ENCODE measurements at regions not wholly inside any gene's neighbourhood (a gene's known extent, or its start where the extent isn't known, plus 50 kb on each side); places are given as distances from the start of the nearest gene placed in this dataset.
"Not testable (repeated sequence)": the region's sequence is repeated elsewhere in the genome, so short reads cannot be mapped to it uniquely, and the experiment has no call there.

DNA sequence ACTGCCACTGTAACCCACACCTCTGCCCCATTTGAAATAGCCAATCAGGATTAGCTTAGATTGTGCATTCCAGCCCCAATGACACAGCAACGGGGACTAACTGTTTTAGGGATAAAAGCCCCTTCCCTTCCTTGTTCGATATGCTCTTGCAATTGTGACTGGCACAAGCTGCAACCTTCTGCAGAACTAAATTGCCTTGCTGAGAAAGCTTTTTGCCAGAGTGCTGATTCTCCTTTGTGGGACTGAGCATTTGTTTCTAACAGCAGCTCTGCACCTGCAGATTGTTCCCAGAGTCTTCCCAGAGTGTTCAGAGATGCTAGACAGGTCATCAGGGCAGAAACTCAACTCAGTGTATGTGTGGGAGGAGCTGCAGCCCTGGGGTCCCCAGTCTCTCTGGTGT, 115.8 kb downstream of the ZNF675 start:
- Histone ChIP-seq H3K4me1 (no peaks in the 10 kb centered on the region), H3K4me3 (no peak overlapping the region), H3K9me3 (peaks cover 17% of the 10 kb centered on the region; the same call in 2 of the 3 replicates), H3K27ac (no peak overlapping the region), H3K4me2 (no peak overlapping the region)
- 0% methylated on average over 2 of the region's 2 CpGs for WGBS (ENCODE audit: missing lambda C conversion rate)
- ChIA-PET CTCF (no interaction called here), POLR2A (no interaction called here)
- no peak for ATAC-seq
- TF ChIP-seq RNF2 (IDR thresholded peaks at IDR 0.05; ENCODE audit: borderline replicate concordance, low read depth), result no peak
- no peak for TF ChIP-seq HEYL (CRISPR knock-in tag; IDR thresholded peaks at IDR 0.05)
- TF ChIP-seq HES2 (IDR thresholded peaks at IDR 0.05), result no peak
- TF ChIP-seq BHLHE40 (IDR thresholded peaks at IDR 0.05; ENCODE audit: low read depth, low read length), result no peak
- TF ChIP-seq HDAC2 (IDR thresholded peaks at IDR 0.05), result no peak
- TF ChIP-seq SMC3 (IDR thresholded peaks at IDR 0.05), result no peak
- no peak for TF ChIP-seq RARB (CRISPR knock-in tag; IDR thresholded peaks at IDR 0.05)
- no peak for TF ChIP-seq KDM5A (IDR thresholded peaks at IDR 0.05)
- no peak for TF ChIP-seq CBX2 (IDR thresholded peaks at IDR 0.05; ENCODE audit: borderline replicate concordance, low read depth)
- FAIRE-seq, result no peak
- DNase-seq (ENCODE audit: low read depth in 1 of 2, low spot score in 1 of 2), result no peak

DNA sequence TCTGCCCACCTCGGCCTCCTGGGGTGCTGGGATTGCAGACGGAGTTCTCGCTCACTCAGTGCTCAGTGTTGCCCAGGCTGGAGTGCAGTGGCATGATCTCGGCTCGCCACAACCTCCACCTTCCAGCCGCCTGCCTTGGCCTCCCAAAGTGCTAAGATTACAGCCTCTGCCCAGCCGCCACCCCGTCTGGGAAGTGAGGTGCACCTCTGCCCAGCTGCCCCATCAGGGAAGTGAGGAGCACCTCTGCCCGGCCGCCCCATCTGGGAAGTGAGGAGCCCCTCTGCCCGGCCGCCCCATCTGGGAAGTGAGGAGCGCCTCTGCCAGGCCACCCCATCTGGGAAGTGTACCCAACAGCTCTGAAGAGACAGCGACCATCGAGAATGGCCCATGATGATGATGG, 118.9 kb downstream of the ZNF675 start:
- FAIRE-seq; H3K4me3 ChIP-seq; DNase-seq (ENCODE audit: low read depth in 1 of 2, low spot score in 1 of 2); POLR2A ChIA-PET; CTCF ChIA-PET; H3K4me1 ChIP-seq; H3K27ac ChIP-seq; ATAC-seq; H3K4me2 ChIP-seq: not testable (repeated sequence)
- H3K9me3 ChIP-seq, result peaks cover 24% of the 10 kb centered on the region
- 25% methylated on average over 4 of the region's 15 CpGs for WGBS (ENCODE audit: missing lambda C conversion rate)

- CTCF ChIA-PET, result no interaction called here
- no peak for FAIRE-seq
Observed at GRCh38 chr19:23565256-23565655, 121.8 kb downstream of the ZNF675 start.

DNA sequence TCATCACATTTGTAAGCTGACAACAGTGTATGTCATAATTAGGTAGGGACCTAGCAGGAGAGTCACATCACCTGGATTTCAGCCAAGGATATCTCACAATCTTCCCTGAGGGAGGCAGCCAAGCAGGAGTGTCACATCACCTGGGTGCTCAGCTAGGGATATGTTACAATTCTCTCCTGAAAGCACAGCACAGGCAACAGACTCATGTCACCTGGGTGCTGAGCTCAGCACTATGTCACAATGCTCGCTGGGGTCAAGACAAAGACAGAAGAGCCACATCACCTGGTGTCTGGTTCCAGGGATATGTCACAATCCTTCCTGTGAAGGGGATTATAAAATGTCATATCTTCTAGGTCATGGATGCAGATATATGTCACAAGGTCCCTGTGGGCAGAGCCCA, 123.7 kb downstream of the ZNF675 start:
- H3K4me1 ChIP-seq, result no peaks in the 10 kb centered on the region

More at GRCh38 chr19:23565256-23565655, 121.8 kb downstream of the ZNF675 start:
- DNase-seq (ENCODE audit: low read depth in 1 of 2, low spot score in 1 of 2) (no peak), ATAC-seq (no peak)
- Histone ChIP-seq H3K4me1 (no peaks in the 10 kb centered on the region), H3K27ac (no peak overlapping the region), H3K4me2 (no peak overlapping the region), H3K4me3 (no peak overlapping the region), H3K9me3 (peaks cover 29% of the 10 kb centered on the region)
- TF ChIP-seq CBX2 (IDR thresholded peaks at IDR 0.05; ENCODE audit: borderline replicate concordance, low read depth) (no peak), PHF8 (IDR thresholded peaks at IDR 0.05; ENCODE audit: borderline replicate concordance, low read depth) (no peak), POLR2AphosphoS2 (conservative IDR thresholded peaks at IDR 0.05; ENCODE audit: low read length) (no peak)
- POLR2A ChIA-PET, result no interaction called here
- WGBS (ENCODE audit: missing lambda C conversion rate), result 6% methylated on average over 3 of the region's 3 CpGs

GRCh38 chr19:23561341-23561740, 125.7 kb downstream of the ZNF675 start:
- DNase-seq (ENCODE audit: low read depth in 1 of 2, low spot score in 1 of 2) (no peak), FAIRE-seq (no peak), ATAC-seq (no peak)
- H3K4me2 ChIP-seq, result no peak overlapping the region
- POLR2A ChIA-PET, result no interaction called here
- H3K4me3 ChIP-seq, result no peak overlapping the region
- CTCF ChIA-PET, result no interaction called here
- H3K27ac ChIP-seq, result no peak overlapping the region
- WGBS (ENCODE audit: missing lambda C conversion rate), result 21% methylated on average over 2 of the region's 2 CpGs
- H3K4me1 ChIP-seq, result no peaks in the 10 kb centered on the region
- TF ChIP-seq CHD4 (IDR thresholded peaks at IDR 0.05; ENCODE audit: borderline replicate concordance) (no peak), PHF8 (IDR thresholded peaks at IDR 0.05; ENCODE audit: borderline replicate concordance, low read depth) (no peak), ATOH8 (CRISPR knock-in tag; IDR thresholded peaks at IDR 0.05; ENCODE audit: low read depth) (no peak), FOSB (CRISPR knock-in tag; IDR thresholded peaks at IDR 0.05) (no peak), RARB (CRISPR knock-in tag; IDR thresholded peaks at IDR 0.05) (no peak), RNF2 (IDR thresholded peaks at IDR 0.05; ENCODE audit: borderline replicate concordance, low read depth) (no peak)
- H3K9me3 ChIP-seq, result peaks cover 32% of the 10 kb centered on the region

More for the DNA sequence above, 123.7 kb downstream of the ZNF675 start:
- FAIRE-seq (no peak), DNase-seq (ENCODE audit: low read depth in 1 of 2, low spot score in 1 of 2) (no peak), ATAC-seq (no peak)
- TF ChIP-seq POLR2A (IDR thresholded peaks at IDR 0.05; ENCODE audit: low read length) (no peak), MAFK (IDR thresholded peaks at IDR 0.05; ENCODE audit: partially characterized antibody) (peak; percentile 44)
- Histone ChIP-seq H3K4me3 (no peak overlapping the region), H3K27ac (no peak overlapping the region), H3K4me2 (no peak overlapping the region), H3K9me3 (peaks cover 36% of the 10 kb centered on the region)
- ChIA-PET POLR2A (no interaction called here), CTCF (no interaction called here)
- 0% methylated on average over 1 of the region's 1 CpG for WGBS (ENCODE audit: missing lambda C conversion rate)

Measured in A549 (cell line).